ENCODE measurements at regions not wholly inside any gene's neighbourhood (a gene's known extent, or its start where the extent isn't known, plus 50 kb on each side); places are given as distances from the start of the nearest gene placed in this dataset.

DNA sequence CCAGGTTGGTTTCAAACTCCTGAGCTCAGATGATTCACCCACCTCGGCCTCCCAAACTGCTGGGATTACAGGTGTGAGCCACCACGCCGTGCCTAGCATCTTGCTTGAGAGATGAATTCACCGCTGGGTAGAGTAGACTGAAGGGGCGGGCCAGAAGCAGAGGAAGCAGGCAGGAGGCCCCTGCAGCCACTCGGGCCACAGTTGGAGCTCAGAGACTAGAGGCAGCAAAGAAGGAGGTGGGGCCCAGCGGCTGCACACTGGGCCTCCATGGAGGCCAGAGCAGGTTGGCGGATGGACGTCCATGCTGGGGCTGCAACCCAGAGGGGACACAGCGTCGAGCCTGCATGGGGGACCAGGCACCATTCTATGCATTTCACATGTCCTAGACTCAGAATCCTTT, 88.4 kb upstream of the FGF3 start:
- Histone ChIP-seq H2AFZ (no peak overlapping the region), H3K9ac (no peak overlapping the region), H3K27ac (no peak overlapping the region), H3K36me3 (ENCODE audit: control insufficient read depth, insufficient read depth, low read length) (no peaks in the 10 kb centered on the region), H3K4me3 (ENCODE audit: low read depth, low read length) (no peak overlapping the region), H3K4me1 (peaks cover 10% of the 10 kb centered on the region), H3K79me2 (no peaks in the 10 kb centered on the region), H3K4me2 (ENCODE audit: low read length) (no peak overlapping the region), H3K9me3 (ENCODE audit: control insufficient read depth, low read length) (no peaks in the 10 kb centered on the region), H3K27me3 (ENCODE audit: control insufficient read depth, insufficient read depth, low read length) (no peaks in the 10 kb centered on the region)
- TF ChIP-seq, protein P1, sequence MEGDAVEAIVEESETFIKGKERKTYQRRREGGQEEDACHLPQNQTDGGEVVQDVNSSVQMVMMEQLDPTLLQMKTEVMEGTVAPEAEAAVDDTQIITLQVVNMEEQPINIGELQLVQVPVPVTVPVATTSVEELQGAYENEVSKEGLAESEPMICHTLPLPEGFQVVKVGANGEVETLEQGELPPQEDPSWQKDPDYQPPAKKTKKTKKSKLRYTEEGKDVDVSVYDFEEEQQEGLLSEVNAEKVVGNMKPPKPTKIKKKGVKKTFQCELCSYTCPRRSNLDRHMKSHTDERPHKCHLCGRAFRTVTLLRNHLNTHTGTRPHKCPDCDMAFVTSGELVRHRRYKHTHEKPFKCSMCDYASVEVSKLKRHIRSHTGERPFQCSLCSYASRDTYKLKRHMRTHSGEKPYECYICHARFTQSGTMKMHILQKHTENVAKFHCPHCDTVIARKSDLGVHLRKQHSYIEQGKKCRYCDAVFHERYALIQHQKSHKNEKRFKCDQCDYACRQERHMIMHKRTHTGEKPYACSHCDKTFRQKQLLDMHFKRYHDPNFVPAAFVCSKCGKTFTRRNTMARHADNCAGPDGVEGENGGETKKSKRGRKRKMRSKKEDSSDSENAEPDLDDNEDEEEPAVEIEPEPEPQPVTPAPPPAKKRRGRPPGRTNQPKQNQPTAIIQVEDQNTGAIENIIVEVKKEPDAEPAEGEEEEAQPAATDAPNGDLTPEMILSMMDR (IDR thresholded peaks at IDR 0.05), result no peak

DNA sequence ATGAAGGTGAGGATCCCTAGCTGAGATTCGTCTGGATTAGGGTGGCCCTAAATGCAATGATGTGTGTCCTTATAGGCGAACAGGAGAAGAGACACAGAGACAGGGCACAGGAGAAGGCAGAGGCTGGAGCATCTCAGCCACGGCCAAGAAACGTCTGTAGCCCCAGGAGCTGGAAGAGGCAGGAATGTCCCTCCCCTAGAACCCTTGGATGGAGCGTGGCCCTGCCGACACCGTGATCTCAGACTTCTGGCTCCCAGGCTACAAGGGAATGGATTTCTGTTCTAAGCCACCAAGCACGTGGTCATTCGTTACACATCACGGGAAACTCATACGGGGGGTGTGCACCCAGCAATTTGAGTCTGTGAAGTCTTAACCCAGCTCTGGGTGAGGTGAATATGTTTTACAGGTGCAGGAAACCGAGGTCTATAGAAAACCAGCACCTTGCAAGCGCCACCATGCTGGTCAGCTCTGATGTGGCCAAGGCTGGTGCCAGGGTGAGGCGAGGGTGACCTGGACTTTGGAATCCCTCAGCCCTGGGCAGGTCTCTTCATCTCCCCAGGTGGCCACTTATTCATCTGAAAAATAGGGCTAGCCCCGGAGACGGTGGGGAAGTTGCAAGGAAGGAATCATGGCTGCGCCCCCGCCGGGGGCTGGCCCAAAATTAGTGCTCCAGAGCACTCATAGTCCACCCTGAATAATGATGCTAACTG, 89.5 kb upstream of the FGF3 start:
- TF ChIP-seq, protein P1 (IDR thresholded peaks at IDR 0.05), result no peak
- Histone ChIP-seq H3K4me2 (ENCODE audit: low read length) (no peak overlapping the region), H3K4me3 (ENCODE audit: low read depth, low read length) (no peak overlapping the region), H3K9ac (no peak overlapping the region), H3K79me2 (no peaks in the 10 kb centered on the region), H3K36me3 (ENCODE audit: control insufficient read depth, insufficient read depth, low read length) (no peaks in the 10 kb centered on the region), H3K9me3 (ENCODE audit: control insufficient read depth, low read length) (no peaks in the 10 kb centered on the region), H3K27me3 (ENCODE audit: control insufficient read depth, insufficient read depth, low read length) (no peaks in the 10 kb centered on the region), H3K4me1 (peaks cover 15% of the 10 kb centered on the region), H3K27ac (no peak overlapping the region), H2AFZ (no peak overlapping the region)

DNA sequence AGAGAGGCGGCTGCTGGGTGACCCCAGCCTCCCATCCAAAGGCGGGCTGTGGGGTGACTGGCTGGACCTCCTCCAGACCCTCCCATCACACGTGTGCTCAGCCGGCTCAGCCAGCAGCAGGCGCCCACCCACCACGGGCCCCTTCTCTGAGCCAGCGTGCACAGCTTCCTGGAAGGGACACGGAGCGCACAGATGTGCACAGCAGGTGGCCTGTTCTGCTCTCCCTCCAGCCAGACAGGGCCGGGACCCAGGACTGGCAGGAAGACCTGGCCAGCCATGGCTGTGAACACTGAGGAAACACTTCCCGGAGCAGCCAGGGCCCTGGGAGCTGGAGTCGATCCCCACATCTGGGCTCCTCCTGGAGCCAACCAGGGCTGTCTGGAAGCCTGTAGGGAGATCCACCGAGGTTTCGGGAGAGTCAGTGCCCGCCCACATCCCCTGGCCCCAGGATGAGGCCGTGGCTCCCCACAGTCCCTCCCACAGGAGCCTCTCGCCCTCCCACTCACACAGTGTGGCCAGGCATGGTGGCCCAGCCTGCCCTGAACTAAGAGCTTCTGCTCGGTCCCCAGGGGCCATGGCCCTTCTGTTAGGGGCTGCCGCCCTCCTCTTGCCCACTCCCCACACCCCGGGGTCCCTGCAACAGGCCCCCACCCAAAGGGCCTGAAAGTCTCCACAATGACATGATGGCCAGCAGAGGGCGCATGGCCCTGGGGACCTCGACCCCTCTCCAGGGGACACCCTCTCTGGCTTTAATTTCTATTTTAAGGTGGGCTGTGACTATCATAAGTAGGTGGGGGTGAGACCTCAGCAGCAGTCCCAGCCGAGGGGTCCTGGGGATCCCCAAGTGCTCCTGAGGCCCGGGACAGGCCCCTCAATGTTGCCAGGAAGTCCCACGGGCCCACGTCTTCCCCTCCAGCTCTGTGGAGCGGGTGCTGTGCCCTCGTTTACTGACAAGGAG, 90.6 kb upstream of the FGF3 start:
- Histone ChIP-seq H3K4me3 (ENCODE audit: low read depth, low read length) (no peak overlapping the region), H3K9me3 (ENCODE audit: control insufficient read depth, low read length) (no peaks in the 10 kb centered on the region), H3K27me3 (ENCODE audit: control insufficient read depth, insufficient read depth, low read length) (no peaks in the 10 kb centered on the region), H3K4me2 (ENCODE audit: low read length) (no peak overlapping the region), H3K9ac (no peak overlapping the region), H3K36me3 (ENCODE audit: control insufficient read depth, insufficient read depth, low read length) (no peaks in the 10 kb centered on the region), H3K4me1 (peaks cover 27% of the 10 kb centered on the region), H3K79me2 (no peaks in the 10 kb centered on the region), H3K27ac (no peak overlapping the region), H2AFZ (no peak overlapping the region)
- TF ChIP-seq, protein P1 (IDR thresholded peaks at IDR 0.05), result peak; percentile 44

DNA sequence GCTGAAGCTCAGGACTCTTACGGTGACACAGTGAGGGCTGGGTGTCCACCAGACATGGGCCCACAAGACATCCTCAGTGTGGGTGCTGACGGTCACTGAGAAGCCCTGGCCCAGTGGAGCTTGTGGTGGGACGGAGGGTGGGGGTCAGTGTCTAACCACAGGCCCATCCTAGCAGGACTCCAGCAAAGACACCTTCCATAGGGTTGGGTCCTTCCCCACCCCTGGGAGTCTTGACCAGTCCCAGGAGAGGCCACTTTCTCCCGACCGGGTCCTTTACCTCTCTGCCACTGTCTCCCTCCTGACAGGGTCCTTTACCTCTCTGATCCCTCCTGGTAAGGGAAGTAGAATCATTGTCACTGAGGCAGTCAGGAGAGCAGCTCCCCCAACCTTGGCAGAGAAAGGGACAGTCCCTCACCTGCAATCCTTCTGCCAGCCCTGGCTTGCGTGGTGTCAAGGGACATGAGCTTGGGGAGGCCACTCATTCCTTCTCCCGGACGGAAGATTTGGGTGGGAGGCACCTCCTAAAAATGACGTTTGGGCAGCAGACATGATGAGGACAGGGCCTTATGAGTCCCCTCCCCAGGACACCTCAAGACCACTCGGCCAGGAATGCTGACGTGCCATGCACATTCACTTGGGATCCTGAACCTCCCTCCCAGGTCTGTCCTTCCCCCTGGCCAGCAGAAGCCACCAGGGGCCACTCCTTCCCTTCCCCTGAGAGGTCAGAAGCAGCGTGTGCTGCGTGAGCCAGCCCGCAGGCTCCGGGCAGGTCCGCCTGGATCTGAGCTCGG, 91.5 kb upstream of the FGF3 start:
- no peak overlapping the region for H3K9ac ChIP-seq
- H3K27ac ChIP-seq, result peak overlapping the region; percentile 36
- H2AFZ ChIP-seq, result peak overlapping the region; percentile 73
- peak overlapping the region; percentile 31 for H3K4me2 ChIP-seq (ENCODE audit: low read length)
- H3K4me3 ChIP-seq (ENCODE audit: low read depth, low read length), result no peak overlapping the region
- TF ChIP-seq, protein P1 (IDR thresholded peaks at IDR 0.05), result no peak
- H3K36me3 ChIP-seq (ENCODE audit: control insufficient read depth, insufficient read depth, low read length), result no peaks in the 10 kb centered on the region
- no peaks in the 10 kb centered on the region for H3K79me2 ChIP-seq
- H3K27me3 ChIP-seq (ENCODE audit: control insufficient read depth, insufficient read depth, low read length), result no peaks in the 10 kb centered on the region
- H3K4me1 ChIP-seq, result peaks cover 33% of the 10 kb centered on the region
- H3K9me3 ChIP-seq (ENCODE audit: control insufficient read depth, low read length), result no peaks in the 10 kb centered on the region

Measured in parathyroid adenoma (tissue), 2 donors.